H1 (cell line): ENCODE measurements at regions not wholly inside any gene's neighbourhood (a gene's known extent, or its start where the extent isn't known, plus 50 kb on each side); places are given as distances from the start of the nearest gene placed in this dataset.

Experiments used
- CEBPB ChIP-seq: IDR thresholded peaks from 2 replicates; pipeline ENCODE4 v1.6.1; 2012; ENCODE audit warnings: low read depth, low read length
- POLR2A ChIP-seq, 2 experiments: IDR thresholded peaks; 1 replicate in 1 of 2; 2 replicates in 1 of 2; pipeline ENCODE4 v1.6.1; 2011; ENCODE audit warnings: low read depth in 2 of 2, low read length in 2 of 2, mild to moderate bottlenecking in 2 of 2; ENCODE audit errors: control extremely low read depth in 1 of 2
- RBBP5 ChIP-seq: IDR thresholded peaks from 2 replicates; pipeline ENCODE4 v1.7.1; 2012; ENCODE audit warnings: low read depth, mild to moderate bottlenecking, inconsistent platforms, low read length, moderate library complexity, borderline replicate concordance
- SP2 ChIP-seq: IDR thresholded peaks from 2 replicates; pipeline ENCODE4 v1.6.1; 2012; ENCODE audit warnings: mild to moderate bottlenecking, low read length, inconsistent platforms
- USF2 ChIP-seq: IDR thresholded peaks from 2 replicates; pipeline ENCODE4 v1.6.1; 2011; ENCODE audit warnings: low read length, improper control_type of control experiment
- TF ChIP-seq, protein P1 (sequence below), 3 experiments: IDR thresholded peaks; 1 replicate in 2 of 3; 2 replicates in 1 of 3; pipeline versions ENCODE4 v1.5.1 to v1.6.1; 2011; ENCODE audit warnings: low read length in 3 of 3, mild to moderate bottlenecking in 3 of 3, inconsistent platforms in 2 of 3, low read depth in 1 of 3, moderate library complexity in 1 of 3; ENCODE audit not compliant: insufficient read depth in 1 of 3; ENCODE audit errors: control extremely low read depth in 1 of 3

DNA sequence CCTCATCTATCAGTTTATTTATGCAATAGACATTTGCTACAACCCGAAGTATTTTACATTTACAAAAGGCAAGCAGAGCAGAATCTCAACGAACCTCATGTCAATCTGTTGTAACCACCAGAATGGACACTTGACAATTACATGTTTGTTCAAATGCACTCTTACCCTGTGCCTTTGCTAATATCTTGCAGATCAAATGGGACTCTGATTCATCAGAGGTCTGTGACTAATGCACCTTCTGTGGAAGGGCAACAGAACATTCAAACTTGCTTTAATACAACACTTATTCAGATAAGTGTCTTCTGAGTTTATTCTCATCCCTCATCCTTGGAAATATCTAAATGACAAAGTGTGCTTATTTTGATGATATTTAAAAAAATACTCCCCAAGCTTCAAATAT, 644.7 kb upstream of the PCDH10 start:
- TF ChIP-seq, protein P1, sequence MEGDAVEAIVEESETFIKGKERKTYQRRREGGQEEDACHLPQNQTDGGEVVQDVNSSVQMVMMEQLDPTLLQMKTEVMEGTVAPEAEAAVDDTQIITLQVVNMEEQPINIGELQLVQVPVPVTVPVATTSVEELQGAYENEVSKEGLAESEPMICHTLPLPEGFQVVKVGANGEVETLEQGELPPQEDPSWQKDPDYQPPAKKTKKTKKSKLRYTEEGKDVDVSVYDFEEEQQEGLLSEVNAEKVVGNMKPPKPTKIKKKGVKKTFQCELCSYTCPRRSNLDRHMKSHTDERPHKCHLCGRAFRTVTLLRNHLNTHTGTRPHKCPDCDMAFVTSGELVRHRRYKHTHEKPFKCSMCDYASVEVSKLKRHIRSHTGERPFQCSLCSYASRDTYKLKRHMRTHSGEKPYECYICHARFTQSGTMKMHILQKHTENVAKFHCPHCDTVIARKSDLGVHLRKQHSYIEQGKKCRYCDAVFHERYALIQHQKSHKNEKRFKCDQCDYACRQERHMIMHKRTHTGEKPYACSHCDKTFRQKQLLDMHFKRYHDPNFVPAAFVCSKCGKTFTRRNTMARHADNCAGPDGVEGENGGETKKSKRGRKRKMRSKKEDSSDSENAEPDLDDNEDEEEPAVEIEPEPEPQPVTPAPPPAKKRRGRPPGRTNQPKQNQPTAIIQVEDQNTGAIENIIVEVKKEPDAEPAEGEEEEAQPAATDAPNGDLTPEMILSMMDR (IDR thresholded peaks at IDR 0.05; ENCODE audit: control extremely low read depth in 1 of 3, insufficient read depth in 1 of 3, low read depth in 1 of 3, low read length in 3 of 3) = no peak
- TF ChIP-seq CEBPB (no peak), USF2 (no peak), RBBP5 (no peak), SP2 (no peak), POLR2A (IDR thresholded peaks at IDR 0.05; ENCODE audit: control extremely low read depth in 1 of 2, low read depth in 2 of 2, low read length in 2 of 2) (no peak)
